CD4-positive, CD25-positive, alpha-beta regulatory T cell (primary cell): ENCODE measurements at regions not wholly inside any gene's neighbourhood (a gene's known extent, or its start where the extent isn't known, plus 50 kb on each side); places are given as distances from the start of the nearest gene placed in this dataset.

Source experiments
- ATAC-seq, 2 donors: fragments of 150-1000 bp; cut with Tn5 transposase; one replicate each; pipeline ENCODE4 v1.10.0; 2021; ENCODE audit warnings: low read depth in 2 of 2, moderate number of reproducible peaks in 2 of 2, moderate library complexity in 1 of 2
- DNase-seq, 3 donors: peaks; one replicate each; pipeline versions ENCODE4 v3.0.0 to v3.0.0-alpha.2; 2012 to 2022; ENCODE audit warnings: mixed read lengths in 1 of 3
- H3K27ac ChIP-seq: one replicate; pipeline ENCODE4 v1.7.0; 2013; ENCODE audit warnings: mild to moderate bottlenecking, low read length; ENCODE audit not compliant: insufficient read depth, poor library complexity, severe bottlenecking
- H3K27me3 ChIP-seq: one replicate; pipeline ENCODE4 v1.7.0; 2013; ENCODE audit warnings: low read length; ENCODE audit not compliant: control insufficient read depth, insufficient read depth
- H3K36me3 ChIP-seq: one replicate; pipeline ENCODE4 v1.7.0; 2013; ENCODE audit warnings: mild to moderate bottlenecking, low read length, moderate library complexity; ENCODE audit not compliant: control insufficient read depth, insufficient read depth
- H3K4me1 ChIP-seq: 2 replicates; pipeline ENCODE4 v1.7.0; 2013; ENCODE audit warnings: mild to moderate bottlenecking, low read length; ENCODE audit not compliant: insufficient read depth, control insufficient read depth, poor library complexity, severe bottlenecking
- H3K4me3 ChIP-seq: one replicate; pipeline ENCODE4 v1.7.0; 2013; ENCODE audit warnings: low read depth, mild to moderate bottlenecking, low read length, moderate library complexity
- H3K9me3 ChIP-seq, 2 experiments: 1 replicate in 1 of 2; 2 replicates in 1 of 2; pipeline ENCODE4 v1.7.0; 2013; ENCODE audit warnings: low read length in 2 of 2, mild to moderate bottlenecking in 1 of 2, moderate library complexity in 1 of 2; ENCODE audit not compliant: control insufficient read depth in 2 of 2
- H3K27ac Mint-ChIP-seq, 3 donors: one replicate each; pipeline ENCODE4 v1.8.0; 2020 to 2022; ENCODE audit warnings: mild to moderate bottlenecking in 3 of 3, mixed read lengths in 3 of 3, moderate library complexity in 2 of 3
- H3K27me3 Mint-ChIP-seq: one replicate; pipeline ENCODE4 v1.8.0; 2022; ENCODE audit warnings: mild to moderate bottlenecking, mixed read lengths
- H3K36me3 Mint-ChIP-seq: one replicate; pipeline ENCODE4 v1.8.0; 2020; ENCODE audit warnings: mixed read lengths
- H3K4me1 Mint-ChIP-seq, 4 donors: one replicate each; pipeline ENCODE4 v1.8.0; 2020 to 2022; ENCODE audit warnings: mixed read lengths in 4 of 4, mild to moderate bottlenecking in 1 of 4
- H3K4me3 Mint-ChIP-seq, 4 donors: one replicate each; pipeline ENCODE4 v1.8.0; 2020 to 2022; ENCODE audit warnings: mild to moderate bottlenecking in 4 of 4, mixed read lengths in 4 of 4, moderate library complexity in 3 of 4
- H3K9me3 Mint-ChIP-seq, 7 donors: one replicate each; pipeline ENCODE4 v1.8.0; 2020 to 2022; ENCODE audit warnings: mixed read lengths in 7 of 7, mild to moderate bottlenecking in 3 of 7, moderate library complexity in 2 of 7

DNA sequence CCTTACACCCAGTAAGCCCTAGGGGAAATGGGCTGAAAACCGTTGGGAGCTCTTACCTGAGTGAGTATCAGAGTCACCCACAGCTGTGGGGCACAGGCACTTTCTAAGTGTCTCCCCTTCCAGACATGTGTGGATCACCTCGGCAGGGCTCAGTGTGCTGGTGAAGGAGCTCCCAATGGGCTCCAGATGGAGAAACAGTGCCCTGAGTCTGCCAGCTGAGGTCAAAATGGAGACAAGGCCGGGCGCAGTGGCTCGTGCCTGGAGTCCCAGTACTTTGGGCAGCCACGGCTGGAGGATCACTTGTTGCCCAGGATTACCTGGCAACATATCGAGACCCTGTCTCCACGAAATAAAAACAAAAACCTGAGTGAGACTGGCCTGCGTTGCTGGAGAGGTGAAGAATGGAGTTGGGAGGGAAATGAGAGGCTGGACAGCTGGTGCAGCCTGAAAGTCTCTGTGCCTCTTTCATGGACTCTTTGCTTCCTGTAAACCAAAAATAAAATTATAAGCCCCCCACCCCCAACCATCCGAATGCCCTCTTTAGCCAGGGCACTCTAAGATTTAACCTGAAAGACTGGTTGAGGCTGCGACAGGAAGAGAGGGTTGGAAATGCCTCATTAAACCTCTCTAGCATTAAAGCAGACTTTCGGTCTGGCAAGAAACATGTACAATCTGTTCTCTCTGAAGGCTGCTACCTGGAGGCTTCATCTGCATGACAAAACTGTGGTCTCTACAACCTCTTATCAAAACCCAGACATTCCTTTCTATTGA lies 111.8 kb downstream of the SNX19 start:
- Mint-ChIP-seq H3K27ac (peak overlapping the region in 1 of 3 donors; percentile 20), H3K9me3 (peaks cover 0 to 5% (median 0%) of the 10 kb centered on the region in 7 donors), H3K27me3 (peaks cover 4% of the 10 kb centered on the region), H3K36me3 (no peaks in the 10 kb centered on the region), H3K4me1 (no peaks in the 10 kb centered on the region), H3K4me3 (no peak overlapping the region)
- ATAC-seq: no peak
- Histone ChIP-seq H3K27ac (no peak overlapping the region), H3K4me3 (no peak overlapping the region), H3K36me3 (no peaks in the 10 kb centered on the region), H3K4me1 (no peaks in the 10 kb centered on the region), H3K9me3 (no peaks in the 10 kb centered on the region), H3K27me3 (no peaks in the 10 kb centered on the region)
- DNase-seq: no peak

GRCh38 chr11:130806746-130807145 lies 109.5 kb downstream of the SNX19 start:
- peaks cover 4% of the 10 kb centered on the region for H3K27me3 Mint-ChIP-seq
- H3K36me3 Mint-ChIP-seq: no peaks in the 10 kb centered on the region
- Histone ChIP-seq H3K4me1 (no peaks in the 10 kb centered on the region), H3K27me3 (no peaks in the 10 kb centered on the region), H3K27ac (no peak overlapping the region), H3K9me3 (no peaks in the 10 kb centered on the region), H3K4me3 (no peak overlapping the region), H3K36me3 (no peaks in the 10 kb centered on the region)
- no peaks in the 10 kb centered on the region for H3K4me1 Mint-ChIP-seq
- no peak overlapping the region for H3K4me3 Mint-ChIP-seq
- peaks cover 0 to 2% (median 0%) of the 10 kb centered on the region in 7 donors for H3K9me3 Mint-ChIP-seq
- no peak for ATAC-seq
- H3K27ac Mint-ChIP-seq: no peak overlapping the region
- no peak for DNase-seq

- H3K27me3 Mint-ChIP-seq: peaks cover 4% of the 10 kb centered on the region
- no peak for DNase-seq
- H3K4me1 Mint-ChIP-seq: no peaks in the 10 kb centered on the region
- H3K4me3 Mint-ChIP-seq: no peak overlapping the region
- no peak overlapping the region for H3K4me3 ChIP-seq
- H3K27me3 ChIP-seq: no peaks in the 10 kb centered on the region
- no peaks in the 10 kb centered on the region for H3K36me3 ChIP-seq
- no peak overlapping the region for H3K27ac Mint-ChIP-seq
- H3K9me3 Mint-ChIP-seq: peaks cover 0 to 2% (median 0%) of the 10 kb centered on the region in 7 donors
- H3K27ac ChIP-seq: no peak overlapping the region
- no peaks in the 10 kb centered on the region for H3K9me3 ChIP-seq
- H3K4me1 ChIP-seq: no peaks in the 10 kb centered on the region
- ATAC-seq: no peak
- H3K36me3 Mint-ChIP-seq: no peaks in the 10 kb centered on the region
Observed at GRCh38 chr11:130808541-130808940, 107.7 kb downstream of the SNX19 start.

- Histone ChIP-seq H3K27ac (no peak overlapping the region), H3K4me3 (no peak overlapping the region), H3K9me3 (no peaks in the 10 kb centered on the region), H3K36me3 (no peaks in the 10 kb centered on the region), H3K4me1 (no peaks in the 10 kb centered on the region), H3K27me3 (no peaks in the 10 kb centered on the region)
- Mint-ChIP-seq H3K4me3 (no peak overlapping the region), H3K27me3 (peaks cover 4% of the 10 kb centered on the region), H3K9me3 (peaks cover 0 to 2% (median 0%) of the 10 kb centered on the region in 7 donors), H3K4me1 (no peaks in the 10 kb centered on the region), H3K36me3 (no peaks in the 10 kb centered on the region), H3K27ac (no peak overlapping the region)
- no peak for ATAC-seq
- no peak for DNase-seq
Observed at GRCh38 chr11:130813196-130813595, 103.1 kb downstream of the SNX19 start.

- H3K27ac ChIP-seq: no peak overlapping the region
- H3K36me3 ChIP-seq: no peaks in the 10 kb centered on the region
- no peaks in the 10 kb centered on the region for H3K4me1 ChIP-seq
- no peaks in the 10 kb centered on the region for H3K27me3 ChIP-seq
- H3K4me3 ChIP-seq: no peak overlapping the region
- Mint-ChIP-seq H3K27me3 (peaks cover 4% of the 10 kb centered on the region), H3K36me3 (no peaks in the 10 kb centered on the region), H3K27ac (no peak overlapping the region), H3K4me1 (no peaks in the 10 kb centered on the region), H3K4me3 (no peak overlapping the region), H3K9me3 (peaks cover 0 to 2% (median 0%) of the 10 kb centered on the region in 7 donors)
- DNase-seq (no peak), ATAC-seq (no peak)
- H3K9me3 ChIP-seq: no peaks in the 10 kb centered on the region
Observed at GRCh38 chr11:130813638-130814037, 102.6 kb downstream of the SNX19 start.

GRCh38 chr11:130814440-130815096 lies 101.7 kb downstream of the SNX19 start:
- no peak for ATAC-seq

GRCh38 chr11:130815097-130815802 lies 101.0 kb downstream of the SNX19 start:
- no peaks in the 10 kb centered on the region for H3K4me1 ChIP-seq

More at GRCh38 chr11:130814440-130815096, 101.7 kb downstream of the SNX19 start:
- Histone ChIP-seq H3K4me1 (no peaks in the 10 kb centered on the region), H3K27ac (no peak overlapping the region), H3K27me3 (no peaks in the 10 kb centered on the region), H3K4me3 (no peak overlapping the region), H3K9me3 (no peaks in the 10 kb centered on the region), H3K36me3 (no peaks in the 10 kb centered on the region)
- Mint-ChIP-seq H3K9me3 (peaks cover 0 to 2% (median 0%) of the 10 kb centered on the region in 7 donors), H3K36me3 (no peaks in the 10 kb centered on the region), H3K4me3 (no peak overlapping the region), H3K27ac (no peak overlapping the region), H3K4me1 (no peaks in the 10 kb centered on the region), H3K27me3 (peaks cover 4% of the 10 kb centered on the region)
- no peak for DNase-seq

More at GRCh38 chr11:130815097-130815802, 101.0 kb downstream of the SNX19 start:
- Histone ChIP-seq H3K4me3 (no peak overlapping the region), H3K27me3 (no peaks in the 10 kb centered on the region), H3K27ac (no peak overlapping the region), H3K9me3 (no peaks in the 10 kb centered on the region), H3K36me3 (no peaks in the 10 kb centered on the region)
- DNase-seq (no peak), ATAC-seq (no peak)
- Mint-ChIP-seq H3K27ac (no peak overlapping the region), H3K4me3 (no peak overlapping the region), H3K9me3 (no peaks in the 10 kb centered on the region), H3K27me3 (peaks cover 4% of the 10 kb centered on the region), H3K36me3 (no peaks in the 10 kb centered on the region), H3K4me1 (no peaks in the 10 kb centered on the region)
